HEK293 (cell line): ENCODE measurements at regions not wholly inside any gene's neighbourhood (a gene's known extent, or its start where the extent isn't known, plus 50 kb on each side); places are given as distances from the start of the nearest gene placed in this dataset.

ENCODE experiments used
- CTCF ChIA-PET: fragments of 350-600 bp; formaldehyde crosslinking; extraction: SDS; loops from one replicate; lab custom pipeline; 2021; ENCODE audit warnings: antibody characterized with exemption; lab: Yijun Ruan, JAX
- POLR2A ChIA-PET: fragments of 300-600 bp; formaldehyde crosslinking; extraction: SDS; loops from one replicate; lab custom pipeline; 2020; ENCODE audit warnings: antibody characterized with exemption, inconsistent platforms; lab: Yijun Ruan, JAX
- H3K27ac ChIP-seq: fragments of 200-500 bp; sonication (Bioruptor generic); 2 replicates; pipeline ENCODE4 v1.5.1; 2014; ENCODE audit warnings: low read depth, low read length, control low read depth, inconsistent platforms; ENCODE audit errors: extremely low read depth
- H3K36me3 ChIP-seq, 2 experiments: fragments of 200-500 bp in 1 of 2; sonication (Bioruptor generic) in 1 of 2; 1 replicate in 1 of 2; 2 replicates in 1 of 2; pipeline ENCODE4 v1.5.1; 2014 to 2017; ENCODE audit warnings: inconsistent platforms in 2 of 2, low read length in 2 of 2; ENCODE audit not compliant: control insufficient read depth in 2 of 2, insufficient read depth in 1 of 2
- H3K4me1 ChIP-seq: fragments of 200-500 bp; sonication (Bioruptor generic); 2 replicates; pipeline ENCODE4 v1.5.1; 2014; ENCODE audit warnings: mild to moderate bottlenecking, low read length, inconsistent platforms; ENCODE audit not compliant: control insufficient read depth, insufficient read depth
- H3K4me3 ChIP-seq: 2 replicates; pipeline ENCODE4 v1.5.1; 2011; ENCODE audit warnings: low read depth, mild to moderate bottlenecking, control low read depth, low read length, moderate library complexity
- H3K9me3 ChIP-seq: fragments of 200-500 bp; sonication (Bioruptor generic); 2 replicates; pipeline ENCODE4 v1.5.1; 2014; ENCODE audit warnings: low read depth, low read length, inconsistent platforms; ENCODE audit not compliant: control insufficient read depth, insufficient read depth
- ATF2 ChIP-seq: fragments of 450-650 bp; formaldehyde crosslinking; IDR thresholded peaks from 2 replicates; pipeline ENCODE4 v1.5.1; 2016; ENCODE audit warnings: missing biosample characterization, missing genetic modification characterization, low read depth
- EGR2 ChIP-seq: fragments of 450-650 bp; formaldehyde crosslinking; IDR thresholded peaks from 2 replicates; pipeline ENCODE4 v1.5.1; 2016; ENCODE audit warnings: low read depth, missing biosample characterization, missing genetic modification characterization
- GFI1B ChIP-seq: fragments of 450-650 bp; formaldehyde crosslinking; IDR thresholded peaks from 2 replicates; pipeline ENCODE4 v1.5.1; 2016; ENCODE audit warnings: missing biosample characterization, missing genetic modification characterization
- OVOL3 ChIP-seq: fragments of 450-650 bp; formaldehyde crosslinking; IDR thresholded peaks from 2 replicates; pipeline ENCODE4 v1.5.1; 2016; ENCODE audit warnings: missing biosample characterization, missing genetic modification characterization
- SP2 ChIP-seq: fragments of 450-650 bp; formaldehyde crosslinking; IDR thresholded peaks from 2 replicates; pipeline ENCODE4 v1.5.1; 2016; ENCODE audit warnings: missing biosample characterization, missing genetic modification characterization
- SP3 ChIP-seq: fragments of 450-650 bp; formaldehyde crosslinking; IDR thresholded peaks from 2 replicates; pipeline ENCODE4 v1.5.1; 2016; ENCODE audit warnings: missing biosample characterization, missing genetic modification characterization
- ZFP41 ChIP-seq: fragments of 450-650 bp; formaldehyde crosslinking; IDR thresholded peaks from 2 replicates; pipeline ENCODE4 v1.5.1; 2016; ENCODE audit warnings: missing biosample characterization, missing genetic modification characterization, borderline replicate concordance
- ZFP69B ChIP-seq: fragments of 450-650 bp; formaldehyde crosslinking; IDR thresholded peaks from 2 replicates; pipeline ENCODE4 v1.5.1; 2016; ENCODE audit warnings: missing biosample characterization, missing genetic modification characterization
- ZNF132 ChIP-seq: fragments of 450-650 bp; formaldehyde crosslinking; IDR thresholded peaks from 2 replicates; pipeline ENCODE4 v1.5.1; 2017; ENCODE audit warnings: missing biosample characterization, missing genetic modification characterization, borderline replicate concordance
- ZNF140 ChIP-seq: fragments of 450-650 bp; formaldehyde crosslinking; IDR thresholded peaks from 2 replicates; pipeline ENCODE4 v1.5.1; 2016; ENCODE audit warnings: missing biosample characterization, missing genetic modification characterization
- ZNF221 ChIP-seq: fragments of 450-650 bp; formaldehyde crosslinking; IDR thresholded peaks from 2 replicates; pipeline ENCODE4 v1.5.1; 2017; ENCODE audit warnings: missing biosample characterization, missing genetic modification characterization, borderline replicate concordance
- ZNF223 ChIP-seq: fragments of 450-650 bp; formaldehyde crosslinking; IDR thresholded peaks from 2 replicates; pipeline ENCODE4 v1.5.1; 2016; ENCODE audit warnings: missing biosample characterization, missing genetic modification characterization
- ZNF335 ChIP-seq: fragments of 450-650 bp; formaldehyde crosslinking; conservative IDR thresholded peaks from 2 replicates; pipeline ENCODE4 v1.5.1; 2016; ENCODE audit warnings: missing biosample characterization, missing genetic modification characterization
- ZNF391 ChIP-seq: fragments of 450-650 bp; formaldehyde crosslinking; IDR thresholded peaks from 2 replicates; pipeline ENCODE4 v1.5.1; 2016; ENCODE audit warnings: low read depth, missing biosample characterization, missing genetic modification characterization, borderline replicate concordance
- ZNF404 ChIP-seq: fragments of 450-650 bp; formaldehyde crosslinking; IDR thresholded peaks from 2 replicates; pipeline ENCODE4 v1.5.1; 2017; ENCODE audit warnings: missing biosample characterization, missing genetic modification characterization
- ZNF433 ChIP-seq: fragments of 450-650 bp; formaldehyde crosslinking; IDR thresholded peaks from 2 replicates; pipeline ENCODE4 v1.5.1; 2016; ENCODE audit warnings: missing biosample characterization, missing genetic modification characterization, low read depth
- ZNF596 ChIP-seq: fragments of 450-650 bp; IDR thresholded peaks from 2 replicates; pipeline ENCODE4 v1.5.0; 2018; ENCODE audit warnings: missing biosample characterization, mild to moderate bottlenecking, missing genetic modification characterization, moderate library complexity
- ZNF629 ChIP-seq: fragments of 450-650 bp; formaldehyde crosslinking; IDR thresholded peaks from 2 replicates; pipeline ENCODE4 v1.5.1; 2017; ENCODE audit warnings: missing biosample characterization, missing genetic modification characterization
- ZNF670 ChIP-seq: fragments of 450-650 bp; formaldehyde crosslinking; IDR thresholded peaks from 2 replicates; pipeline ENCODE4 v1.5.1; 2016; ENCODE audit warnings: missing biosample characterization, missing genetic modification characterization, low read depth
- ZNF707 ChIP-seq: fragments of 450-650 bp; formaldehyde crosslinking; IDR thresholded peaks from 2 replicates; pipeline ENCODE4 v1.5.1; 2016; ENCODE audit warnings: missing biosample characterization, missing genetic modification characterization
- ZNF76 ChIP-seq: fragments of 450-650 bp; formaldehyde crosslinking; IDR thresholded peaks from 2 replicates; pipeline ENCODE4; 2016; ENCODE audit warnings: low read depth, missing biosample characterization, missing genetic modification characterization, borderline replicate concordance
- ZNF785 ChIP-seq: fragments of 450-650 bp; formaldehyde crosslinking; IDR thresholded peaks from 2 replicates; pipeline ENCODE4 v1.5.1; 2016; ENCODE audit warnings: missing biosample characterization, missing genetic modification characterization
- ZNF791 ChIP-seq: fragments of 450-650 bp; formaldehyde crosslinking; IDR thresholded peaks from 2 replicates; pipeline ENCODE4 v1.5.1; 2016; ENCODE audit warnings: missing biosample characterization, missing genetic modification characterization
- ZSCAN23 ChIP-seq: fragments of 450-650 bp; formaldehyde crosslinking; IDR thresholded peaks from 2 replicates; pipeline ENCODE4 v1.5.1; 2016; ENCODE audit warnings: missing biosample characterization, missing genetic modification characterization
- ZXDB ChIP-seq: fragments of 450-650 bp; formaldehyde crosslinking; IDR thresholded peaks from 2 replicates; pipeline ENCODE4 v1.5.1; 2016; ENCODE audit warnings: missing biosample characterization, missing genetic modification characterization
- TF ChIP-seq, protein P1 (sequence below): fragments of 450-650 bp; formaldehyde crosslinking; IDR thresholded peaks from 2 replicates; pipeline ENCODE4 v1.5.1; 2016; ENCODE audit warnings: missing biosample characterization, missing genetic modification characterization
- TF ChIP-seq, protein P2 (sequence below): fragments of 450-650 bp; IDR thresholded peaks from 2 replicates; pipeline ENCODE4 v1.5.1; 2018; ENCODE audit warnings: missing biosample characterization, mild to moderate bottlenecking, missing genetic modification characterization

DNA sequence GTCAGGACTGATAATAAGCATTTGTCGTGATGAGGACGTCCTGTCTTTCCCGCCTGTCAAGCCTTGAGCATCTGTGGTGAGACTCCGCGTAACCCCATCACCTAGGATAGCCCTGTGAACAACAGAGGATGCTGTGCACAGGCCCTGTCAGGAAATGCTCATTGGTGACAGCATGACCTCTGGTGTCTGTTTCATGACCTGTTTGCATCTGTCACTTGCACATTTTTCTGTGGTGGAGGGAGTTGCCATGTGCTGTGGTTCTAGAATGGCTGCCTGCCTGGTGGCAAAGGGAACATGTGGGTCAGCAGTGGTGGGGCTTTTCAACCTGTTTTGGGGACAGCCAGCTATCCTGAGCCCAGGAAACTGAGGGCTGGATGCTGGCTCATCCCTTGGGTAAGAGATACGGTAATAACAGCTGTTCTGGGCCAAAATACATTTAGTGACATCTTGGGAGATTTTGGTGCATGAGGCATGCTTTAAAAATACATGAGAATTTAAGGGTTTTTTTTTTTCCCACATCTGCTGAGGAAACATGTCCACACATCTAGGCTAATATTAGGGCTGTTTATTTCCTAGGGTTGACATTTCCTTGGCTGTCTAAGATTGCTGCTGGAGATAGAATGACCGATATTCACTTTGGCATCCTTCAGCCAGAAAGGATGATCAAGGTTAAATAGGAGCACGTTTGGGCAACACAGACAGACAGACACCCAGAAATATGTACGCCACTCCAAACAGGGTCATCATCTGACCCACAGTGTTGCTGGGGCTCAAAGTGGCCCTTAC, 52.9 kb downstream of the KCNC4 start:
- H3K4me1 ChIP-seq: no peaks in the 10 kb centered on the region
- no peaks in the 10 kb centered on the region for H3K36me3 ChIP-seq
- CTCF ChIA-PET: interaction anchor here (0.6 to 0.7 kb wide), 3 partner anchors 34 to 1524 kb away, joined by 3 read pairs; no protein-coding TSS in a partner anchor
- POLR2A ChIA-PET: no interaction called here
- no peak overlapping the region for H3K4me3 ChIP-seq
- no peak overlapping the region for H3K27ac ChIP-seq
- TF ChIP-seq ZNF629 (tag by site-specific recombination): no peak
- no peak for TF ChIP-seq SP3 (tag by site-specific recombination)
- TF ChIP-seq ZNF221 (tag by site-specific recombination): no peak
- TF ChIP-seq ZNF785 (tag by site-specific recombination): no peak
- no peak for TF ChIP-seq ZNF140 (tag by site-specific recombination)
- TF ChIP-seq GFI1B (tag by site-specific recombination): no peak
- no peak for TF ChIP-seq ZNF391
- no peak for TF ChIP-seq OVOL3
- no peak for TF ChIP-seq ZNF707 (tag by site-specific recombination)
- no peak for TF ChIP-seq ZNF132 (tag by site-specific recombination)
- TF ChIP-seq ZNF223 (tag by site-specific recombination): no peak
- H3K9me3 ChIP-seq: no peaks in the 10 kb centered on the region

DNA sequence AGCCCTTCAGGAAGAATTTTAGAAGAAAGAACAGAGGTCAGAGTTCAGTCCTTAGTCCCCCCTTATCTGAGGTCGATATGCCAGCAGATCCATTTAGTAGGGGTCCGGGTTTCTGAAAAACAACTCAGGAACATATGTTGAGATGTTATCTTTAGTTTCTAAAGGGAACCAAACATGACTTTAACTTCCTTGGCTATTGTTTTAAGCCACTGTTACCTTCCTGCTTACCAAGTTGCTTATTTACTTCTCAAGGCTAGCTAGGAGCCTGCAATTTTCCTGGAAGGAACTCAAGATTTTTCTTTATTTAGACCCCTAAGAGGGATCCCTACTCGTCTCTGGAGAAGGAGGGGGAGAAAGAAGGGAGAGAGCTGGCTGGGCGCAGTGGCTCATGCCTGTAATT, 54.3 kb downstream of the KCNC4 start:
- Histone ChIP-seq H3K4me3 (no peak overlapping the region), H3K9me3 (no peaks in the 10 kb centered on the region), H3K27ac (no peak overlapping the region), H3K4me1 (no peaks in the 10 kb centered on the region), H3K36me3 (no peaks in the 10 kb centered on the region)
- CTCF ChIA-PET: no interaction called here
- POLR2A ChIA-PET: no interaction called here
- TF ChIP-seq ZNF433 (tag by site-specific recombination): no peak

DNA sequence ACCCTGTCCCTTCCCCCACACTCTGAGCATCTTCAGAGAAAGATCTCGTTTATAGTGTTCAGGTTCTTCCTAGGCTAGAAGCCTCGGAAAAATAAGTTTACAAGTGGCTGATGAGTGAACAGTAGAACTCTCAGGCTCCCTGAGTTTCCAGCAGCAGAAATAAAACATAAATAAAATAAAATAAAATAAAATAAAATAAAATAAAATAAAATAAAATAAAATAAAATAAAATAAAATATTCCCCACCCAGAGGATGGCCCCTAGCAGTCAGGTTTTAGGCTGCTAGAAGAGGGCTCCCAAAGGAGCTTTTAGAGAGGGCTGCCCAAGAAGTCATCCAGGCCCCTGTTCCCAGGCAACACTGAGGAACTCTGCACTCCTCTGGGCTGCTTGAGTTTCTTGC, 55.1 kb downstream of the KCNC4 start:
- no peaks in the 10 kb centered on the region for H3K36me3 ChIP-seq
- ChIA-PET CTCF (no interaction called here), POLR2A (no interaction called here)
- no peak overlapping the region for H3K27ac ChIP-seq
- no peaks in the 10 kb centered on the region for H3K4me1 ChIP-seq
- no peaks in the 10 kb centered on the region for H3K9me3 ChIP-seq
- no peak overlapping the region for H3K4me3 ChIP-seq
- TF ChIP-seq ZNF596 (tag by site-specific recombination) (no peak), ZSCAN23 (no peak), ZNF404 (tag by site-specific recombination) (no peak), ZFP41 (tag by site-specific recombination) (no peak), EGR2 (no peak), ZXDB (tag by site-specific recombination) (no peak), ZFP69B (tag by site-specific recombination) (no peak), ZNF76 (tag by site-specific recombination) (no peak), ZNF335 (no peak), ZNF670 (no peak), ZNF791 (tag by site-specific recombination) (no peak), SP2 (tag by site-specific recombination) (no peak), ATF2 (tag by site-specific recombination) (no peak)
- TF ChIP-seq, protein P1, sequence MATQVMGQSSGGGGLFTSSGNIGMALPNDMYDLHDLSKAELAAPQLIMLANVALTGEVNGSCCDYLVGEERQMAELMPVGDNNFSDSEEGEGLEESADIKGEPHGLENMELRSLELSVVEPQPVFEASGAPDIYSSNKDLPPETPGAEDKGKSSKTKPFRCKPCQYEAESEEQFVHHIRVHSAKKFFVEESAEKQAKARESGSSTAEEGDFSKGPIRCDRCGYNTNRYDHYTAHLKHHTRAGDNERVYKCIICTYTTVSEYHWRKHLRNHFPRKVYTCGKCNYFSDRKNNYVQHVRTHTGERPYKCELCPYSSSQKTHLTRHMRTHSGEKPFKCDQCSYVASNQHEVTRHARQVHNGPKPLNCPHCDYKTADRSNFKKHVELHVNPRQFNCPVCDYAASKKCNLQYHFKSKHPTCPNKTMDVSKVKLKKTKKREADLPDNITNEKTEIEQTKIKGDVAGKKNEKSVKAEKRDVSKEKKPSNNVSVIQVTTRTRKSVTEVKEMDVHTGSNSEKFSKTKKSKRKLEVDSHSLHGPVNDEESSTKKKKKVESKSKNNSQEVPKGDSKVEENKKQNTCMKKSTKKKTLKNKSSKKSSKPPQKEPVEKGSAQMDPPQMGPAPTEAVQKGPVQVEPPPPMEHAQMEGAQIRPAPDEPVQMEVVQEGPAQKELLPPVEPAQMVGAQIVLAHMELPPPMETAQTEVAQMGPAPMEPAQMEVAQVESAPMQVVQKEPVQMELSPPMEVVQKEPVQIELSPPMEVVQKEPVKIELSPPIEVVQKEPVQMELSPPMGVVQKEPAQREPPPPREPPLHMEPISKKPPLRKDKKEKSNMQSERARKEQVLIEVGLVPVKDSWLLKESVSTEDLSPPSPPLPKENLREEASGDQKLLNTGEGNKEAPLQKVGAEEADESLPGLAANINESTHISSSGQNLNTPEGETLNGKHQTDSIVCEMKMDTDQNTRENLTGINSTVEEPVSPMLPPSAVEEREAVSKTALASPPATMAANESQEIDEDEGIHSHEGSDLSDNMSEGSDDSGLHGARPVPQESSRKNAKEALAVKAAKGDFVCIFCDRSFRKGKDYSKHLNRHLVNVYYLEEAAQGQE: no peak
- TF ChIP-seq, protein P2, sequence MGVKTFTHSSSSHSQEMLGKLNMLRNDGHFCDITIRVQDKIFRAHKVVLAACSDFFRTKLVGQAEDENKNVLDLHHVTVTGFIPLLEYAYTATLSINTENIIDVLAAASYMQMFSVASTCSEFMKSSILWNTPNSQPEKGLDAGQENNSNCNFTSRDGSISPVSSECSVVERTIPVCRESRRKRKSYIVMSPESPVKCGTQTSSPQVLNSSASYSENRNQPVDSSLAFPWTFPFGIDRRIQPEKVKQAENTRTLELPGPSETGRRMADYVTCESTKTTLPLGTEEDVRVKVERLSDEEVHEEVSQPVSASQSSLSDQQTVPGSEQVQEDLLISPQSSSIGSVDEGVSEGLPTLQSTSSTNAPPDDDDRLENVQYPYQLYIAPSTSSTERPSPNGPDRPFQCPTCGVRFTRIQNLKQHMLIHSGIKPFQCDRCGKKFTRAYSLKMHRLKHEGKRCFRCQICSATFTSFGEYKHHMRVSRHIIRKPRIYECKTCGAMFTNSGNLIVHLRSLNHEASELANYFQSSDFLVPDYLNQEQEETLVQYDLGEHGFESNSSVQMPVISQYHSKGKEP (tag by site-specific recombination): no peak
